Activated CD4-positive, alpha-beta T cell treated with anti-CD3 and anti-CD28 coated beads, Interleukin-2, amount 50 U/mL, for 24 hours (primary cell): ENCODE measurements at regions not wholly inside any gene's neighbourhood (a gene's known extent, or its start where the extent isn't known, plus 50 kb on each side); places are given as distances from the start of the nearest gene placed in this dataset.

Experiments used
- DNase-seq, 2 donors: peaks; one replicate each; pipeline ENCODE4 v3.0.0-alpha.2; 2020; ENCODE audit warnings: low read depth in 1 of 2, low spot score in 1 of 2

- no peak for DNase-seq
Observed at GRCh38 chr14:55929136-55929535, 189.1 kb upstream of the PELI2 start.

- no peak for DNase-seq
Observed at GRCh38 chr14:55930016-55930784, 188.0 kb upstream of the PELI2 start.

GRCh38 chr14:55936691-55937090, 181.5 kb upstream of the PELI2 start:
- no peak for DNase-seq

- DNase-seq: no peak
Observed at GRCh38 chr14:55938249-55938791, 179.9 kb upstream of the PELI2 start.

- DNase-seq: no peak
Observed at GRCh38 chr14:55942076-55942654, 176.0 kb upstream of the PELI2 start.

GRCh38 chr14:55942826-55943225, 175.4 kb upstream of the PELI2 start:
- no peak for DNase-seq

- no peak for DNase-seq
Observed at GRCh38 chr14:55944757-55945156, 173.5 kb upstream of the PELI2 start.

GRCh38 chr14:55946231-55946630, 172.0 kb upstream of the PELI2 start:
- no peak for DNase-seq

GRCh38 chr14:55948399-55948798, 169.8 kb upstream of the PELI2 start:
- no peak for DNase-seq

- DNase-seq: no peak
Observed at GRCh38 chr14:55949708-55950107, 168.5 kb upstream of the PELI2 start.

GRCh38 chr14:55950135-55950534, 168.1 kb upstream of the PELI2 start:
- no peak for DNase-seq

GRCh38 chr14:55951341-55952206, 166.6 kb upstream of the PELI2 start:
- DNase-seq: no peak

- no peak for DNase-seq
Observed at GRCh38 chr14:55954108-55954507, 164.1 kb upstream of the PELI2 start.

GRCh38 chr14:55955175-55955574, 163.0 kb upstream of the PELI2 start:
- DNase-seq: no peak

- no peak for DNase-seq
Observed at GRCh38 chr14:55957950-55958349, 160.3 kb upstream of the PELI2 start.

GRCh38 chr14:55963295-55963694, 154.9 kb upstream of the PELI2 start:
- DNase-seq: no peak

GRCh38 chr14:55964091-55964490, 154.1 kb upstream of the PELI2 start:
- no peak for DNase-seq

GRCh38 chr14:55964821-55965220, 153.4 kb upstream of the PELI2 start:
- DNase-seq: no peak

GRCh38 chr14:55965851-55966250, 152.4 kb upstream of the PELI2 start:
- no peak for DNase-seq

GRCh38 chr14:55968741-55969140, 149.5 kb upstream of the PELI2 start:
- DNase-seq: no peak

- DNase-seq: no peak
Observed at GRCh38 chr14:55973285-55973800, 144.9 kb upstream of the PELI2 start.
